Thyroid gland (tissue), 4 donors: ENCODE measurements at regions not wholly inside any gene's neighbourhood (a gene's known extent, or its start where the extent isn't known, plus 50 kb on each side); places are given as distances from the start of the nearest gene placed in this dataset.

Source experiments
- DNase-seq, 2 donors: peaks; one replicate each; pipeline ENCODE4 v3.0.0-alpha.2; 2019
- H3K27ac ChIP-seq, 3 donors: fragments of 200-600 bp; sonication (generic); 1 replicate in 2 of 3; 2 replicates in 1 of 3; pipeline ENCODE4 v1.5.1; 2016 to 2019; ENCODE audit warnings: mild to moderate bottlenecking in 1 of 3, moderate library complexity in 1 of 3
- H3K27me3 ChIP-seq: fragments of 200-600 bp; sonication (generic); one replicate; pipeline ENCODE4 v1.5.1; 2019
- H3K36me3 ChIP-seq, 2 donors: fragments of 200-600 bp; sonication (generic); one replicate each; pipeline ENCODE4 v1.5.1; 2016 to 2019
- H3K4me1 ChIP-seq, 2 donors: fragments of 200-600 bp; sonication (generic); one replicate each; pipeline ENCODE4 v1.5.1; 2017 to 2019
- H3K4me3 ChIP-seq, 3 donors: fragments of 200-600 bp; sonication (generic); replicated peaks in 1 of 3; 1 replicate in 2 of 3; 2 replicates in 1 of 3; pipeline ENCODE4 v1.5.1; 2016; ENCODE audit warnings: mild to moderate bottlenecking in 1 of 3
- H3K9me3 ChIP-seq: fragments of 200-600 bp; sonication (generic); one replicate; pipeline ENCODE4 v1.5.1; 2017
- CTCF ChIP-seq, 6 experiments: fragments of 200-600 bp in 3 of 6; fragments of 450-650 bp in 3 of 6; sonication (generic) in 3 of 6; IDR thresholded peaks; one replicate each; pipeline ENCODE4 v1.5.1; 2016 to 2019; ENCODE audit warnings: antibody characterized with exemption in 6 of 6, mild to moderate bottlenecking in 2 of 6, inconsistent platforms in 1 of 6, moderate library complexity in 1 of 6
- POLR2A ChIP-seq, 2 donors: fragments of 450-650 bp; IDR thresholded peaks; one replicate each; pipeline ENCODE4 v1.6.1; 2017; ENCODE audit warnings: antibody characterized with exemption in 2 of 2, mild to moderate bottlenecking in 2 of 2, moderate library complexity in 1 of 2
- WGBS, 2 donors: methylation state at CpG; one replicate each; pipeline ENCODE4 v1.1.5; 2017; 5-methylcytosine and 5-hydroxymethylcytosine counted together
- intact Hi-C: fragments of 100-400 bp; cut with DNase I; formaldehyde crosslinking; loops from one replicate; pipeline ENCODE4 v1.15.1; 2023

GRCh38 chr16:51710186-51710585 lies 559.1 kb upstream of the SALL1 start:
- TF ChIP-seq POLR2A (IDR thresholded peaks at IDR 0.05): no peak
- TF ChIP-seq CTCF (IDR thresholded peaks at IDR 0.05): no peak
- intact Hi-C loops: no loop called here
- H3K9me3 ChIP-seq: no peaks in the 10 kb centered on the region
- WGBS, 2 donors: 88 to 90% methylated on average over 10 of the region's 10 CpGs
- no peak overlapping the region for H3K27ac ChIP-seq
- H3K4me1 ChIP-seq: no peaks in the 10 kb centered on the region
- no peaks in the 10 kb centered on the region for H3K27me3 ChIP-seq
- DNase-seq: no peak
- no peak overlapping the region for H3K4me3 ChIP-seq
- no peaks in the 10 kb centered on the region for H3K36me3 ChIP-seq

- Histone ChIP-seq H3K27ac (no peak overlapping the region), H3K27me3 (no peaks in the 10 kb centered on the region), H3K9me3 (no peaks in the 10 kb centered on the region), H3K4me3 (no peak overlapping the region), H3K36me3 (no peaks in the 10 kb centered on the region), H3K4me1 (no peaks in the 10 kb centered on the region)
- TF ChIP-seq CTCF (IDR thresholded peaks at IDR 0.05): no peak
- no peak for TF ChIP-seq POLR2A (IDR thresholded peaks at IDR 0.05)
- 52 to 62% methylated on average over 4 of the region's 4 CpGs for WGBS, 2 donors
- DNase-seq: peak; percentile 53 to 55
- intact Hi-C loops: no loop called here
Observed at GRCh38 chr16:51708861-51709260, 557.8 kb upstream of the SALL1 start.

GRCh38 chr16:51707666-51708065 lies 556.6 kb upstream of the SALL1 start:
- peak in 1 of 2 donors; percentile 1 for DNase-seq
- no peak for TF ChIP-seq CTCF (IDR thresholded peaks at IDR 0.05)
- TF ChIP-seq POLR2A (IDR thresholded peaks at IDR 0.05): no peak
- WGBS, 2 donors: 52 to 58% methylated on average over 6 of the region's 6 CpGs
- H3K4me3 ChIP-seq: no peak overlapping the region
- H3K4me1 ChIP-seq: no peaks in the 10 kb centered on the region
- no peaks in the 10 kb centered on the region for H3K27me3 ChIP-seq
- H3K9me3 ChIP-seq: no peaks in the 10 kb centered on the region
- no peak overlapping the region for H3K27ac ChIP-seq
- intact Hi-C loops: no loop called here
- H3K36me3 ChIP-seq: no peaks in the 10 kb centered on the region

GRCh38 chr16:51705142-51705541 lies 554.1 kb upstream of the SALL1 start:
- H3K9me3 ChIP-seq: no peaks in the 10 kb centered on the region
- H3K36me3 ChIP-seq: no peaks in the 10 kb centered on the region
- DNase-seq: no peak
- no peak overlapping the region for H3K27ac ChIP-seq
- no peak overlapping the region for H3K4me3 ChIP-seq
- no peaks in the 10 kb centered on the region for H3K27me3 ChIP-seq
- H3K4me1 ChIP-seq: no peaks in the 10 kb centered on the region
- intact Hi-C loops: no loop called here
- TF ChIP-seq POLR2A (IDR thresholded peaks at IDR 0.05) (no peak), CTCF (IDR thresholded peaks at IDR 0.05) (no peak)

- H3K27me3 ChIP-seq: no peaks in the 10 kb centered on the region
- TF ChIP-seq POLR2A (IDR thresholded peaks at IDR 0.05) (no peak), CTCF (IDR thresholded peaks at IDR 0.05) (no peak)
- no peaks in the 10 kb centered on the region for H3K9me3 ChIP-seq
- WGBS, 2 donors: 92 to 95% methylated on average over 1 of the region's 1 CpG
- no peaks in the 10 kb centered on the region for H3K36me3 ChIP-seq
- DNase-seq: no peak
- no peak overlapping the region for H3K4me3 ChIP-seq
- intact Hi-C loops: no loop called here
- no peaks in the 10 kb centered on the region for H3K4me1 ChIP-seq
- no peak overlapping the region for H3K27ac ChIP-seq
Observed at GRCh38 chr16:51701025-51701424, 550.0 kb upstream of the SALL1 start.
